GM12878 (cell line): ENCODE measurements at regions not wholly inside any gene's neighbourhood (a gene's known extent, or its start where the extent isn't known, plus 50 kb on each side); places are given as distances from the start of the nearest gene placed in this dataset.

Experiments used
- ATAC-seq: fragments of 200-7000 bp; cut with Tn5 transposase; 3 replicates; pipeline ENCODE4 v1.9.1; 2020; ENCODE audit warnings: mild to moderate bottlenecking, moderate library complexity
- BruUV-seq: library from RNA; stranded (reverse); fragments of 400-500 nt; replicated peaks from 2 replicates; lab custom pipeline; 2021; lab: Mats Ljungman, UMichigan
- CTCF ChIA-PET: fragments of 300-600 bp; sonication (Branson Sonifier 250); formaldehyde crosslinking; extraction: SDS; loops from one replicate; lab custom pipeline; 2021; ENCODE audit warnings: inconsistent platforms; lab: Yijun Ruan, JAX
- POLR2A ChIA-PET: fragments of 350-600 bp; formaldehyde crosslinking; extraction: SDS; loops from one replicate; lab custom pipeline; 2021; ENCODE audit warnings: inconsistent platforms; lab: Charles Lee
- RAD21 ChIA-PET: fragments of 300-600 bp; sonication (Branson Sonifier 250); formaldehyde crosslinking; loops from one replicate; lab custom pipeline; 2023; ENCODE audit warnings: antibody characterized with exemption; ENCODE audit not compliant: unreplicated experiment; lab: Charles Lee
- SMC1A ChIA-PET: fragments of 300-600 bp; sonication (Branson Sonifier 250); formaldehyde crosslinking; loops from one replicate; lab custom pipeline; 2023; ENCODE audit not compliant: unreplicated experiment, uncharacterized antibody; lab: Charles Lee
- DNase-seq: peaks from one replicate; pipeline ENCODE4 v3.0.0-alpha.2; 2011; ENCODE audit warnings: low read depth, low spot score
- FAIRE-seq: peaks from 3 replicates; lab custom pipeline; 2011; peaks lifted over from hg19 to GRCh38; lab: Jason Lieb, UNC
- H2AFZ ChIP-seq: 2 replicates; pipeline ENCODE4 v1.6.0; 2011; ENCODE audit warnings: low read depth, low read length, control low read depth; ENCODE audit not compliant: control insufficient read depth
- H3K27ac ChIP-seq: 2 replicates; pipeline ENCODE4 v1.5.1; 2011; ENCODE audit warnings: control low read depth; ENCODE audit not compliant: control insufficient read depth, insufficient read depth
- H3K27me3 ChIP-seq, 2 experiments: replicated peaks in 1 of 2; 2 replicates each; pipeline versions ENCODE4 v1.6.0 to v1.6.1; 2011; ENCODE audit warnings: low read length in 1 of 2; ENCODE audit not compliant: control insufficient read depth in 2 of 2, insufficient read depth in 2 of 2
- H3K36me3 ChIP-seq, 2 experiments: 2 replicates each; pipeline ENCODE4 v1.5.1; 2011; ENCODE audit warnings: low read length in 1 of 2; ENCODE audit not compliant: control insufficient read depth in 2 of 2, insufficient read depth in 2 of 2
- H3K4me1 ChIP-seq: 2 replicates; pipeline ENCODE4 v1.6.1; 2011; ENCODE audit warnings: mild to moderate bottlenecking, low read length, moderate library complexity, mixed read lengths; ENCODE audit not compliant: control insufficient read depth, insufficient read depth
- H3K4me2 ChIP-seq: 2 replicates; pipeline ENCODE4 v1.6.0; 2011; ENCODE audit warnings: control low read depth; ENCODE audit not compliant: control insufficient read depth, insufficient read depth
- H3K4me3 ChIP-seq: fragments of 200-600 bp; sonication (generic); 2 replicates; pipeline ENCODE4 v1.5.1; 2016
- H3K79me2 ChIP-seq: 2 replicates; pipeline ENCODE4 v1.6.0; 2011; ENCODE audit warnings: low read length; ENCODE audit not compliant: control insufficient read depth, insufficient read depth
- H3K9ac ChIP-seq: 2 replicates; pipeline ENCODE4 v1.8.0; 2011; ENCODE audit warnings: low read length, control low read depth, mixed read lengths; ENCODE audit not compliant: control insufficient read depth, insufficient read depth
- H3K9me3 ChIP-seq: replicated peaks from 3 replicates; pipeline ENCODE4 v1.5.1; 2011; ENCODE audit warnings: mild to moderate bottlenecking, low read length; ENCODE audit not compliant: control insufficient read depth, insufficient read depth
- H4K20me1 ChIP-seq: 2 replicates; pipeline ENCODE4 v1.6.0; 2011; ENCODE audit not compliant: control insufficient read depth, insufficient read depth
- ASH2L ChIP-seq: fragments of 300-600, 200-600 bp; sonication (generic); IDR thresholded peaks from 2 replicates; pipeline ENCODE4 v1.6.1; 2017; ENCODE audit warnings: low read depth, mild to moderate bottlenecking, borderline replicate concordance
- CUX1 ChIP-seq: IDR thresholded peaks from 2 replicates; pipeline ENCODE4 v1.6.1; 2012; ENCODE audit warnings: improper control_type of control experiment, low read depth, low read length; ENCODE audit not compliant: insufficient replicate concordance
- EGR1 ChIP-seq, 2 experiments: IDR thresholded peaks; 1 replicate in 1 of 2; 2 replicates in 1 of 2; pipeline ENCODE4 v1.6.1; 2011 to 2012; ENCODE audit warnings: low read depth in 2 of 2, low read length in 2 of 2, borderline replicate concordance in 1 of 2, mild to moderate bottlenecking in 1 of 2, moderate library complexity in 1 of 2
- ELK1 ChIP-seq: IDR thresholded peaks from 2 replicates; pipeline ENCODE4 v1.6.1; 2012; ENCODE audit warnings: low read depth, low read length, improper control_type of control experiment
- FOXK2 ChIP-seq: fragments of 450-650 bp; IDR thresholded peaks from 2 replicates; pipeline ENCODE4 v1.6.1; 2017; ENCODE audit warnings: mild to moderate bottlenecking, moderate library complexity
- MEF2B ChIP-seq: fragments of 450-650 bp; IDR thresholded peaks from 2 replicates; pipeline ENCODE4 v1.6.1; 2018; ENCODE audit warnings: mild to moderate bottlenecking, moderate library complexity; ENCODE audit not compliant: partially characterized antibody, poor library complexity, severe bottlenecking
- MYC ChIP-seq: IDR thresholded peaks from 2 replicates; pipeline ENCODE4 v1.6.1; 2011; ENCODE audit warnings: mild to moderate bottlenecking, low read length, moderate library complexity, inconsistent platforms; ENCODE audit not compliant: insufficient read depth, insufficient replicate concordance, insufficient read length, severe bottlenecking
- NR2C1 ChIP-seq: fragments of 450-650 bp; IDR thresholded peaks from 2 replicates; pipeline ENCODE4 v1.6.1; 2017; ENCODE audit warnings: antibody characterized with exemption, mild to moderate bottlenecking, moderate library complexity
- RUNX3 ChIP-seq: IDR thresholded peaks from 2 replicates; pipeline ENCODE4 v1.6.1; 2012; ENCODE audit warnings: low read length, inconsistent platforms
- SMC3 ChIP-seq: IDR thresholded peaks from 2 replicates; pipeline ENCODE4 v1.6.1; 2011; ENCODE audit warnings: low read length, improper control_type of control experiment, borderline replicate concordance
- TCF3 ChIP-seq: IDR thresholded peaks from 2 replicates; pipeline ENCODE4 v1.6.1; 2012; ENCODE audit warnings: low read depth, mild to moderate bottlenecking, low read length, borderline replicate concordance; ENCODE audit not compliant: insufficient read depth
- WGBS: methylation state at CpG from one replicate; pipeline ENCODE4 v1.1.6; 2016; ENCODE audit warnings: low lambda C conversion rate; ENCODE audit not compliant: insufficient replicate concordance, insufficient coverage; ENCODE audit errors: missing lambda C conversion rate; 5-methylcytosine and 5-hydroxymethylcytosine counted together
- in situ Hi-C: fragments of 300-500 bp; cut with MboI; formaldehyde crosslinking; loops from 9 replicates; pipeline ENCODE4 v1.14.3; 2018; ENCODE audit warnings: mixed read lengths
- intact Hi-C: fragments of 100-400 bp; cut with micrococcal nuclease; formaldehyde crosslinking; loops from one replicate; pipeline ENCODE4 v1.14.2; 2022; ENCODE audit not compliant: unreplicated experiment
- TF ChIP-seq, protein P1 (sequence below): fragments of 450-650 bp; conservative IDR thresholded peaks from 2 replicates; pipeline ENCODE4 v1.6.1; 2017; ENCODE audit warnings: mild to moderate bottlenecking, moderate library complexity
- TF ChIP-seq, protein P2 (sequence below): IDR thresholded peaks from 2 replicates; pipeline ENCODE4 v1.6.1; 2011; ENCODE audit warnings: borderline replicate concordance, low read depth, mild to moderate bottlenecking, moderate library complexity, mixed read lengths, low read length; ENCODE audit not compliant: insufficient read depth; ENCODE audit errors: extremely low read length

DNA sequence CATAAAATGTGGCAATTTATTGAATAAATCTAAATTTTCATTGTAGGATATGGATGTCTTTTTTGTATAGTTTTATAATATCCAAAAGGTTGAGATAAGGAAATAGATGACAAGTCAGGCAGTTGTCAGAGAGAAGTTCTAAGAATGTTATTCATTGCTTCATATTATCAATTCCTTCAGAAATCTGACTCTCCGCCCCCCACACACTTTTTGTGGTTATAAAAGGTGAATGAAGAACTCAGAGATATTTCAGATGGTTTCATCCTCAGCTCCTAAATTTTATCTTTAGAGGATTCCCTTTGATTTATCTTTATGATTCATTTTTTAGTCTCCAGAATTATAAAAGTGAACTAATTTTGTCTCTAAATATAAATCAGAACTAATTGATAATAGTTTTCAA, 136.1 kb upstream of the NOX3 start:
- H4K20me1 ChIP-seq, result no peaks in the 10 kb centered on the region
- H3K9ac ChIP-seq, result no peak overlapping the region
- H3K27me3 ChIP-seq, result no peaks in the 10 kb centered on the region; a peak in 1 of 4 replicates
- SMC1A ChIA-PET, result no interaction called here
- no peaks in the 10 kb centered on the region for H3K36me3 ChIP-seq
- no peak overlapping the region for H3K4me2 ChIP-seq
- no peak for DNase-seq
- POLR2A ChIA-PET, result no interaction called here
- FAIRE-seq, result no peak
- CTCF ChIA-PET, result no interaction called here
- no peak overlapping the region for H3K4me3 ChIP-seq
- RAD21 ChIA-PET, result no interaction called here
- no peak for TF ChIP-seq MYC
- TF ChIP-seq ASH2L, result no peak
- TF ChIP-seq CUX1, result no peak
- TF ChIP-seq, protein P1, sequence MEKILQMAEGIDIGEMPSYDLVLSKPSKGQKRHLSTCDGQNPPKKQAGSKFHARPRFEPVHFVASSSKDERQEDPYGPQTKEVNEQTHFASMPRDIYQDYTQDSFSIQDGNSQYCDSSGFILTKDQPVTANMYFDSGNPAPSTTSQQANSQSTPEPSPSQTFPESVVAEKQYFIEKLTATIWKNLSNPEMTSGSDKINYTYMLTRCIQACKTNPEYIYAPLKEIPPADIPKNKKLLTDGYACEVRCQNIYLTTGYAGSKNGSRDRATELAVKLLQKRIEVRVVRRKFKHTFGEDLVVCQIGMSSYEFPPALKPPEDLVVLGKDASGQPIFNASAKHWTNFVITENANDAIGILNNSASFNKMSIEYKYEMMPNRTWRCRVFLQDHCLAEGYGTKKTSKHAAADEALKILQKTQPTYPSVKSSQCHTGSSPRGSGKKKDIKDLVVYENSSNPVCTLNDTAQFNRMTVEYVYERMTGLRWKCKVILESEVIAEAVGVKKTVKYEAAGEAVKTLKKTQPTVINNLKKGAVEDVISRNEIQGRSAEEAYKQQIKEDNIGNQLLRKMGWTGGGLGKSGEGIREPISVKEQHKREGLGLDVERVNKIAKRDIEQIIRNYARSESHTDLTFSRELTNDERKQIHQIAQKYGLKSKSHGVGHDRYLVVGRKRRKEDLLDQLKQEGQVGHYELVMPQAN, result no peak
- no peak for TF ChIP-seq SMC3
- no peak for TF ChIP-seq RUNX3
- TF ChIP-seq FOXK2, result no peak
- no peak for TF ChIP-seq EGR1 (IDR thresholded peaks at IDR 0.05; ENCODE audit: borderline replicate concordance in 1 of 2, low read depth in 2 of 2, low read length in 2 of 2)
- TF ChIP-seq TCF3, result no peak
- no peak for TF ChIP-seq ELK1
- TF ChIP-seq, protein P2, sequence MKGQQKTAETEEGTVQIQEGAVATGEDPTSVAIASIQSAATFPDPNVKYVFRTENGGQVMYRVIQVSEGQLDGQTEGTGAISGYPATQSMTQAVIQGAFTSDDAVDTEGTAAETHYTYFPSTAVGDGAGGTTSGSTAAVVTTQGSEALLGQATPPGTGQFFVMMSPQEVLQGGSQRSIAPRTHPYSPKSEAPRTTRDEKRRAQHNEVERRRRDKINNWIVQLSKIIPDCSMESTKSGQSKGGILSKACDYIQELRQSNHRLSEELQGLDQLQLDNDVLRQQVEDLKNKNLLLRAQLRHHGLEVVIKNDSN, result no peak
- TF ChIP-seq MEF2B, result no peak
- no peak for TF ChIP-seq NR2C1
- TF ChIP-seq, all 136 proteins: peak for 0
- BruUV-seq, result no TSS peak
- no peak overlapping the region for H2AFZ ChIP-seq
- intact Hi-C loops (no loop called here), in situ Hi-C loops (no loop called here)
- H3K4me1 ChIP-seq, result no peaks in the 10 kb centered on the region
- no peak overlapping the region for H3K27ac ChIP-seq
- no peak for ATAC-seq
- 65% methylated on average over 1 of the region's 1 CpG for WGBS
- H3K9me3 ChIP-seq, result no peaks in the 10 kb centered on the region
- H3K79me2 ChIP-seq, result no peaks in the 10 kb centered on the region
